OCI-M2 (cell line): ENCODE measurements at regions not wholly inside any gene's neighbourhood (a gene's known extent, or its start where the extent isn't known, plus 50 kb on each side); places are given as distances from the start of the nearest gene placed in this dataset.
"Not testable (repeated sequence)": the region's sequence is repeated elsewhere in the genome, so short reads cannot be mapped to it uniquely, and the experiment has no call there.

Source experiments
- DNase-seq: peaks from one replicate; lab custom pipeline; 2025; ENCODE audit not compliant: unreplicated experiment; lab: John Stamatoyannopoulos, UW

DNA sequence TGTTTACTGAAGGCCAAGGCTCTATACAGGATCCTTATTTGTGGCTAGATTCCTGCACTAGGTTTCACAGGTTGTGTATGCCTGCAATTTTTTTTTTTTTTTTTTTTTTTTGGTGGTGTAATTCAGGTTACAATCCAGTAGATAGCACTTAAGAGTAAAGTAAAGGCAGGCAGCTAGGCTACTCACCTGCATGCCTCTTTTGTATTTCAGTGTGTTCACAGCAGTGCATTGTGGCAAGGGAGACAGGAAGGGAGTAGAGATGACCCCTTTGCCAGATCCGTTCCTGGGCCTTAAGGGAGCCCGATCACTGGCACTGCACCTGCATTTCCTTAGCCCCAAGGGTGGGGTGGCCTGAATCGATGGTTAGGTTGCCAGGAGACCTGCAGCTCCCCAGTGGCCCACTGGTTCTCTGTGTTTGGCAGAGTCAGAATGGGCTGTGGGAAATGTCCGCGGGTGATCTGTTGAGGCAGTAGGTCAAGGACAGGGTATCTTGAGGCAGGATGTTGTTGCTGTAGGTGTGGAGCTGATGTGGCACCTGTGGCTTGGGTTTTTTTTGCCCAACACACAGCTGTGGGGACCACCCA lies 374.9 kb upstream of the AADAT start:
- no peak for DNase-seq

DNA sequence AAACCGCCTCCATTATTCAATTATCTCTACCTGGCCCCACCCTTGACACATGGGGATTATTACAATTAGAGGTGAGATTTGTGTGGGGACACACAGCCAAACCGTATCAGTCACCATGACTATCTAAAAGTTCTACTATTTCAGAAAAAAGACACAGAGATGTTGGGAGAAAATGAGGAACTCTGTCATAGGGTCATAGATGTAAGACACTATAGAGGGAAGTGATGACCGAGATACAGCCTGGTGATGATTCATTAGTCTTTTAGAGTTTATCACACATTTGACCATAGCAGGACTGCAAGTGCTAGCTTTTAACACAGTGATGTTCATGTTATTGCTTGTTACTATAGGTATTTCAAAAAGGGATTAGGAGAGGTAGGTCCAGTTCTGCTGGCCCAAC lies 357.0 kb upstream of the AADAT start:
- no peak for DNase-seq

- not testable (repeated sequence) for DNase-seq
Measured at GRCh38 chr4:170441146-170441545, 351.4 kb upstream of the AADAT start.

DNA sequence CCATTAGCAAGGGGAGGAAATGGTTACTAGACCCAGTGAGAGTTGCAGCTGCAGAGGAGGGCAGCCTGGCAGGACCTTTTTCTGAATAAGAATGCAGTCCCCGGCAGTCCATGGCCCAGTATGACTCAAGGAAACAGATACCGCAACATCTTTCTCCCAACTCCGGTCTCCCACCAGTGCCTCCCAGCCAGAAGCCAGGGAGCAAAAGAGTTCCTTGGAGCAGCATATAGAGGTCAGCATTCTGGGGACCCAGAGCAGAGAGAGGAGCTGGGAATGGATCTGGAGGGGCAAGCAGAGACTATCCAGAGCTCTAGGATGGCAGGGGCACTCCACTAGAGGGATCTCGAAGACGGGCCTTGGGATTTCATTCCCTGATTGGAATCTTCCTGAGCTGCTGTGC lies 339.2 kb upstream of the AADAT start:
- no peak for DNase-seq

GRCh38 chr4:170425521-170426143 lies 335.9 kb upstream of the AADAT start:
- DNase-seq: no peak

GRCh38 chr4:170425040-170425439 lies 335.3 kb upstream of the AADAT start:
- DNase-seq: no peak

DNA sequence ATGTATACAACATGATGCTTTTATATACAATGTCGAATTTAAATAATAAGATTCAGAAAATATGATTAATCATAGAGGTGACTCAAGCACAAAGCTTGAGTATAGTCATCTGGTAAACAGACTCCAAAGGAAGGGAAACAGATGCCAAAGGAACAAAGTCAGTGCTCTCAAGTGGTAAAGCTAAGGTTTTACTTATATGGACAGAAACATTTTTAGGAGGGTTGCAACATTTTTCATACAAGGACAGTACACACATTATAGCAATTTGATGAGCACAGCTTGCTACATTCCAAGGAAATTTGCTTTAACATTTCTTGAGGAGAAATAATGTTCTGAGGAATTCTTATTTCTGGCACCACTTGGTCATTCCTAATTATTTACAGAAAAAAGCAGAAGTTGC lies 333.4 kb upstream of the AADAT start:
- DNase-seq: no peak

GRCh38 chr4:170420255-170420693 lies 330.5 kb upstream of the AADAT start:
- peak; percentile 65 for DNase-seq

GRCh38 chr4:170414961-170415360 lies 325.2 kb upstream of the AADAT start:
- DNase-seq: no peak

- DNase-seq: no peak
Measured at GRCh38 chr4:170414360-170414759, 324.6 kb upstream of the AADAT start.

DNA sequence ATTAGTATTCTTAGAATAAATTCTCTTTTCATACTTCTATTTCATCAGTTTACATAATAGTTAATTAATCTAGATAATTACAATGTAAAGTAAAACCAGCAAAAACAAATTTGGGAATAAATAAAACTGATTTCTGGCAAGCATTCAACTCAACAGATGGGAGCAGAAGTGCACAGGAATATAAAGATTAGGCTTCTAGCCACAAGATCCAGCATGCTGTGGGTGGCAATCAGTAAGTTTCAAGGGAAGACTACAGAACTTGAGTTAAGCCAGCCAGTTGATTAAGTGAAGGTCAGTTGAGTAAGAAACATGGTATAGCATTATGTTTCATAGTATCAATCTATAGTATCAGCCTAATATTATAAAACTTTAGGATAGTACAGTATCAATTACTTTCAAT lies 324.2 kb upstream of the AADAT start:
- no peak for DNase-seq

DNA sequence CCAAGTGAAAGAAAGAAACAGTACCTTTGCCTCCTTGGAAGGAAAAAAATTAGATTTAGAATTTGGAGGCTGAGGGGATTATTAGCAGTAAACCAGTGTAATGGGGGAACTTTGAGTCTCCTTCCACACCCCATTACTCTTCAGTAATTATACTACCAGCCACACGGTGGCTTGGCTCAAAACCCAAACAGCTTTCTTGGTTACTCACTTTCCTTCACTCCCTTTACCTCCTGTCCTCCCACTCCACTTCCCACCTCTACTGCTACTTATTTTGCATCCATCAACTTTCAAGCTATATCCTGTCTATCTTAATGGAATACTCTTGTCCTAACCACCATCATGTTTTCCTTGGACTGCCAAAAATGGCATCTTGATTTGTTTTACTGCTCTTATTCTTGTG lies 310.6 kb upstream of the AADAT start:
- no peak for DNase-seq

GRCh38 chr4:170399581-170400293 lies 310.0 kb upstream of the AADAT start:
- DNase-seq: no peak

DNA sequence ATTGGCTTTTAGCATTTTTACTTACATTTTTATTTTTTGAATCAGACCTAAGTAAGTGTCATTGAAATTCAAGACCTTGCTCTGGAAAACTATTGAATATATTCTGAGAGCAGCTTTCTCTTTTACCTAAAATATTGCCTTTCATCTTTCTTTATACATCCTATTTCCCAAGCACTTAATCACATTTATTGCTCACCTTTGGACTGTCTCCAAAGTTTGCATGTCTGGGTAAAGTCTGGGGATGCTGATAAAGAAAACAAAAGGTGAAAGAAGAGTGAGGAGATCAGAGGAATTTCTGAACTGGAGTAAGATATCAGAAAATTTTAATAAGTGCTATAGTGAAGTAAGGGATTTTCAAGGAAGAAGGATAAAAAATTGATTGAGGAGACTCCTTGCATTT lies 308.5 kb upstream of the AADAT start:
- no peak for DNase-seq

- no peak for DNase-seq
Measured at GRCh38 chr4:170395773-170396172, 306.0 kb upstream of the AADAT start.

- DNase-seq: peak; percentile 81
Measured at GRCh38 chr4:170391066-170391740, 301.4 kb upstream of the AADAT start.

DNA sequence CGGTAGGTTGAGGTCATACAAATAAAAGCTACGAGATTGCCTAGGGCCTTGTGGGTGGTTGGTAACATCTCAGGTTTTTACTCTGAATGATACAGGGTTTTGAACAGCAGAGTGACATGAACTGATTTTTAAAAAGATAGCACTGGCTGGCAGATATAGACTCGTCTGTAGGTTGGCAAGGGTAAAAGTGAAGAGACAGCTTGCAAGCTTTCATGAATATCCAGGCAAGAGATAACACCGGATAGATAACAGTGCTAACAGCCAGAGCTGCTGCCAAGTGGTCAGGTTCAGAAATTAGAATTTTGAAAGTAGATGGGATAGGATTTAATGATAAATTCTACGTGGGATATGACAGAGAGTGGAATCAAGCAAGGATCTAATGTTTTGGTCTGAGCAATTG lies 299.7 kb upstream of the AADAT start:
- DNase-seq: no peak

DNA sequence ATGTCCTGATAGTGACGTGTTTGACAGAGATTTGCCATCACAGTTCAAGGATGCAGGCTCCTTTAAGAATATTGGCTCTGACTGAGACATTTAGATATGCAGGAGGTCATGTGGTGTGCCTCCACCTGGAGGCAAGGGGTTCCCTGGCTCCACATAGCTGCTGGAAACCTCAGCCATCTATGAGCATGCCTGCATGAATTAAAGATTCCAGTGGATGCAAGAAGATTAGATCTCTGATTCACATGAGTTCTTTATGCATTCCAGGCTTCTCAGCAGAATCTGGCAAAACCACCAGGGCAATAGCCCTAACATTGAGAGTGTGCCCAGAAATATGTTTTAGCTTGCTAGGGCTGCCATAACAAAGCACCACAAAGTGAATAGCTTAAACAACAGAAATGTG lies 298.5 kb upstream of the AADAT start:
- DNase-seq: no peak

DNA sequence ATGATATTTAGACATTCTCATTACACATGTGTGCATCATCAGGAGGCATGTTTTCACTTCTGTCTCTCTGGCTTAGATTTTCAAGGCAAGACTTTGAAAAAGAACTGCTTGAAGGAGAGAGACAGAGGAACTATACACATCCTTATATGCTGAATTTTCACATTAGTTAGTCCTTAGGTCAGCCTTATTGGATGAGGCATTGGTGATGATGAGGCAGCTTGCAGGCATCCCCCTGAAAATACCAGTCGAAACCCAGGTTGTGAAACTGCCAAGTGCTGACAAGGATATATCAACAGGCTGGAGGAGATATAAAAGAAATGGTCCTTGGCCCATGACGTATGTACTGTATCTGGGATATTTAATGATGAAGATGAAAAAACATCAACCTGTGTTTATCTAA lies 297.2 kb upstream of the AADAT start:
- DNase-seq: no peak

DNA sequence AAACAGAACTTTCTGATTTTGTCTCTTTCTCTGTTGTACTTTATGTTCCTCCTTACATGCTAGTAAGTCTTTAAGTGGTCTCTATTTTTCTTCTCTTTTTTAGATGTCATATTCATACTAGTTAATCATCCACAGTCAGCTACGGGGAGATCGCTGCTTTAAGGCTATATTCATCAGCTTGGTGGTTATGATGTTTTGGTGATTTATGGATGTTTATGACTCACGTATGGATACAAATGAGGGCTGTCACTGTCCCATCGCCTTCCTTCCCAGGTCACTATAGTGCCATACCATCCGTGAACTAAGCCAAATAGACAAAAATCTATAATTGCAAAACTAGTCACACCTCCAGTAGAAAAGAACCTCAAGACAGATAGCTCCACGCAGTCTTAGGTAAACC lies 296.8 kb upstream of the AADAT start:
- no peak for DNase-seq

GRCh38 chr4:170374770-170375169 lies 285.0 kb upstream of the AADAT start:
- no peak for DNase-seq

DNA sequence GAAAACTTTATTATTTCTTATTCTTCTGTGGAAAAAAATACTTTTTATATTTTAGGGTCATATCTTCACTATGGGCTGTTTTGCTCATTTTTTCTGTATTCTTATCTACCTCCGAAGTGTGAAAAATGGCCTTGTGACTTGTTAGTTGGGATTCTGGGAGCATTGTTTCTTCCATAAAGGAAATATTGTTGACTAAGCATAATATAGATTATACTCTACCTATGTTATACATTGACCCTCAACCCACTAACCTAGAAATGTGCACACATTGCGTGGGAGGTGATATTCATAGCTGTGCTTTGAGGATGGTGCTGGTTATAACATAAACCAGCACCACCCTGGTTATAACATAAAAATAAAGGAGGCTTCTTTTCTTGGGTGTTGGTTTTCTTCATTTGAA lies 259.2 kb upstream of the AADAT start:
- DNase-seq: no peak
